Sigmoid colon (tissue), 4 donors: ENCODE measurements at regions not wholly inside any gene's neighbourhood (a gene's known extent, or its start where the extent isn't known, plus 50 kb on each side); places are given as distances from the start of the nearest gene placed in this dataset.

Experiments
- CTCF ChIP-seq, 4 experiments: fragments of 450-650 bp in 3 of 4; fragments of 200-600 bp in 1 of 4; IDR thresholded peaks; one replicate each; pipeline ENCODE4 v1.5.1; 2016 to 2019; ENCODE audit warnings: antibody characterized with exemption in 4 of 4, mild to moderate bottlenecking in 3 of 4, moderate library complexity in 2 of 4
- EP300 ChIP-seq, 4 donors: sonication (generic); formaldehyde crosslinking; IDR thresholded peaks; one replicate each; pipeline ENCODE4 v1.6.1; 2017; ENCODE audit warnings: antibody characterized with exemption in 4 of 4
- POLR2A ChIP-seq, 2 donors: fragments of 450-650 bp; IDR thresholded peaks; one replicate each; pipeline ENCODE4 v1.6.1; 2016; ENCODE audit warnings: antibody characterized with exemption in 2 of 2, mild to moderate bottlenecking in 2 of 2, moderate library complexity in 2 of 2

DNA sequence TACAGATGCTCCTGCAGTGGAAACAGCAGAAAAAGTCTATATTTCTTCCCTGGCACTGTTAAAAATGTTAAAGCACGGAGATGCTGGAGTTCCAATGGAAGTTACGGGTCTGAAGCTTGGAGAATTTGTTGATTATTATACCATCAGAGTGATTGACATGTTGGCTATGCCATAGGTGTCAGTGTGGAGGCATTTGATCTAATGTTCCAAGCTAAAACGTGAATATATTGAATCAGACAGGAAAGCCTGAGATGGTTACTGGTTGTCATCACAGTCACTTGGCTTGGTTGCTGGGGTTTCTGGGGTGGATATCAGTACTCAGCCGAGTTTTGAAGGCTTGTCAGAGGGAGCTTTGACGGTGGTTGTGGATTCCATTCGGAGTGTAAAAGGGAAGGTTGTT lies 262.9 kb upstream of the CNTNAP5 start:
- TF ChIP-seq CTCF (IDR thresholded peaks at IDR 0.05) (no peak), EP300 (IDR thresholded peaks at IDR 0.05) (no peak), POLR2A (IDR thresholded peaks at IDR 0.05) (no peak)
